ENCODE measurements at regions not wholly inside any gene's neighbourhood (a gene's known extent, or its start where the extent isn't known, plus 50 kb on each side); places are given as distances from the start of the nearest gene placed in this dataset.
"Not testable (repeated sequence)": the region's sequence is repeated elsewhere in the genome, so short reads cannot be mapped to it uniquely, and the experiment has no call there.

- no peaks in the 10 kb centered on the region for H3K27me3 ChIP-seq (replicated peaks in 1 of 4; ENCODE audit: control extremely low read depth in 1 of 4, control insufficient read depth in 3 of 4, insufficient read depth in 4 of 4, low read length in 3 of 4)
- H3K9me3 Mint-ChIP-seq (ENCODE audit: insufficient read depth) = peaks cover 50% of the 10 kb centered on the region
- no peaks in the 10 kb centered on the region for H4K20me1 ChIP-seq (ENCODE audit: control insufficient read depth, insufficient read depth, low read length, poor library complexity, severe bottlenecking)
- H3K4me1 ChIP-seq (ENCODE audit: control insufficient read depth in 2 of 2, insufficient read depth in 2 of 2, low read length in 2 of 2) = no peaks in the 10 kb centered on the region
- intact Hi-C loops (cut with micrococcal nuclease) = no loop called here
- no peak overlapping the region for H3K4me3 ChIP-seq (ENCODE audit: control extremely low read depth in 1 of 5, extremely low read depth in 1 of 5, insufficient read depth in 1 of 5, low read depth in 2 of 5, low read length in 4 of 5)
- no peak for DNase-seq
- no peaks in the 10 kb centered on the region for H3K27me3 Mint-ChIP-seq
- no peak overlapping the region for H3K4me3 Mint-ChIP-seq
- H3K4me2 ChIP-seq (replicated peaks; ENCODE audit: low read depth, low read length, poor library complexity, severe bottlenecking) = no peak overlapping the region
- ChIA-PET POLR2A (no interaction called here), CTCF (no interaction called here)
- no peaks in the 10 kb centered on the region for H3K36me3 ChIP-seq (replicated peaks in 1 of 2; ENCODE audit: control extremely low read depth in 1 of 2, control insufficient read depth in 1 of 2, extremely low read depth in 1 of 2, insufficient read depth in 2 of 2, low read length in 1 of 2)
- H3K27ac Mint-ChIP-seq = no peak overlapping the region
- 83% methylated on average over 10 of the region's 10 CpGs for WGBS (ENCODE audit: insufficient coverage)
- TF ChIP-seq, protein P1, sequence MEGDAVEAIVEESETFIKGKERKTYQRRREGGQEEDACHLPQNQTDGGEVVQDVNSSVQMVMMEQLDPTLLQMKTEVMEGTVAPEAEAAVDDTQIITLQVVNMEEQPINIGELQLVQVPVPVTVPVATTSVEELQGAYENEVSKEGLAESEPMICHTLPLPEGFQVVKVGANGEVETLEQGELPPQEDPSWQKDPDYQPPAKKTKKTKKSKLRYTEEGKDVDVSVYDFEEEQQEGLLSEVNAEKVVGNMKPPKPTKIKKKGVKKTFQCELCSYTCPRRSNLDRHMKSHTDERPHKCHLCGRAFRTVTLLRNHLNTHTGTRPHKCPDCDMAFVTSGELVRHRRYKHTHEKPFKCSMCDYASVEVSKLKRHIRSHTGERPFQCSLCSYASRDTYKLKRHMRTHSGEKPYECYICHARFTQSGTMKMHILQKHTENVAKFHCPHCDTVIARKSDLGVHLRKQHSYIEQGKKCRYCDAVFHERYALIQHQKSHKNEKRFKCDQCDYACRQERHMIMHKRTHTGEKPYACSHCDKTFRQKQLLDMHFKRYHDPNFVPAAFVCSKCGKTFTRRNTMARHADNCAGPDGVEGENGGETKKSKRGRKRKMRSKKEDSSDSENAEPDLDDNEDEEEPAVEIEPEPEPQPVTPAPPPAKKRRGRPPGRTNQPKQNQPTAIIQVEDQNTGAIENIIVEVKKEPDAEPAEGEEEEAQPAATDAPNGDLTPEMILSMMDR (IDR thresholded peaks at IDR 0.05) = no peak
- no peak for TF ChIP-seq EZH2 (IDR thresholded peaks at IDR 0.05; ENCODE audit: borderline replicate concordance, insufficient read depth, low read depth, low read length, poor library complexity, severe bottlenecking)
- H3K4me1 Mint-ChIP-seq = no peaks in the 10 kb centered on the region
- H2AFZ ChIP-seq (ENCODE audit: insufficient read depth, low read depth, low read length, poor library complexity, severe bottlenecking) = no peak overlapping the region
- no peak overlapping the region for H3K27ac ChIP-seq (ENCODE audit: low read length in 2 of 2)
- H3K79me2 ChIP-seq (ENCODE audit: control insufficient read depth, insufficient read depth, low read length) = no peaks in the 10 kb centered on the region
- no peak overlapping the region for H3K9ac ChIP-seq (ENCODE audit: low read length)
- H3K9me3 ChIP-seq (ENCODE audit: control extremely low read depth in 1 of 3, control insufficient read depth in 2 of 3, insufficient read depth in 1 of 3, low read length in 2 of 3) = peaks cover 21 to 95% (median 65%) of the 10 kb centered on the region in 3 donors
- no peak for ATAC-seq (ENCODE audit: low read depth)
These were observed 334.0 kb downstream of the ZNF33B start for GRCh38 chr10:42304341-42304740.

DNA sequence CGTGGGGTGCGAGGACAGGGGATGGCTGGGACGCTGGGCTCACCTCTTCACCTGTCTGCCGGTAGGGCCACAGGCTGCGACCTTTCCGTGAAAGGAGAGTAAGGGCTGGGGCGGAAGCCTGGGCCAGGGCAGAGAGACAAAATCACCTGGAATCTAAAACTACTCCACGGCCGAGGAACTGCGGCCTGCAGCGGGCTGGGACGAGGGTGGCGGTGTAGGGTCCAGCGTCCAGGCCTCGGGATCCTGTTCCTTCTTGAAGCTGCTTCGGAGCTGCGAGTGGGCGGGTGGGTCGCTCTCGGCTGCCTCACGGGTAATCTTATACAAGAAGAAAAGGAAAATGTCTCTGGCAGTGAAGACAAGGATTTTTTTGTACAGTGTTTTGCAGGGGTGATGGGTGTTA, 356.5 kb downstream of the ZNF33B start:
- H2AFZ ChIP-seq (ENCODE audit: insufficient read depth, low read depth, low read length, poor library complexity, severe bottlenecking); H3K36me3 ChIP-seq (replicated peaks in 1 of 2; ENCODE audit: control extremely low read depth in 1 of 2, control insufficient read depth in 1 of 2, extremely low read depth in 1 of 2, insufficient read depth in 2 of 2, low read length in 1 of 2); CTCF ChIA-PET; H3K4me1 Mint-ChIP-seq; H3K27ac Mint-ChIP-seq; H3K9ac ChIP-seq (ENCODE audit: low read length); H3K4me2 ChIP-seq (replicated peaks; ENCODE audit: low read depth, low read length, poor library complexity, severe bottlenecking); H3K4me3 ChIP-seq (ENCODE audit: control extremely low read depth in 1 of 5, extremely low read depth in 1 of 5, insufficient read depth in 1 of 5, low read depth in 2 of 5, low read length in 4 of 5); ATAC-seq (ENCODE audit: low read depth); H3K4me1 ChIP-seq (ENCODE audit: control insufficient read depth in 2 of 2, insufficient read depth in 2 of 2, low read length in 2 of 2); H3K9me3 Mint-ChIP-seq (ENCODE audit: insufficient read depth); DNase-seq; H3K27me3 ChIP-seq (replicated peaks in 1 of 4; ENCODE audit: control extremely low read depth in 1 of 4, control insufficient read depth in 3 of 4, insufficient read depth in 4 of 4, low read length in 3 of 4); H3K27ac ChIP-seq (ENCODE audit: low read length in 2 of 2); intact Hi-C loops (cut with micrococcal nuclease); POLR2A ChIA-PET; H3K9me3 ChIP-seq (ENCODE audit: control extremely low read depth in 1 of 3, control insufficient read depth in 2 of 3, insufficient read depth in 1 of 3, low read length in 2 of 3); H4K20me1 ChIP-seq (ENCODE audit: control insufficient read depth, insufficient read depth, low read length, poor library complexity, severe bottlenecking); H3K27me3 Mint-ChIP-seq; H3K4me3 Mint-ChIP-seq; H3K79me2 ChIP-seq (ENCODE audit: control insufficient read depth, insufficient read depth, low read length): not testable (repeated sequence)
- WGBS (ENCODE audit: insufficient coverage) = 89% methylated on average over 18 of the region's 21 CpGs

- H3K4me1 Mint-ChIP-seq; H3K9me3 Mint-ChIP-seq (ENCODE audit: insufficient read depth); CTCF ChIA-PET: not testable (repeated sequence)
These were observed 368.6 kb downstream of the ZNF33B start for GRCh38 chr10:42269788-42270187.

More at GRCh38 chr10:42269788-42270187, 368.6 kb downstream of the ZNF33B start:
- H3K27me3 ChIP-seq (replicated peaks in 1 of 4; ENCODE audit: control extremely low read depth in 1 of 4, control insufficient read depth in 3 of 4, insufficient read depth in 4 of 4, low read length in 3 of 4); intact Hi-C loops (cut with micrococcal nuclease); H3K9me3 ChIP-seq (ENCODE audit: control extremely low read depth in 1 of 3, control insufficient read depth in 2 of 3, insufficient read depth in 1 of 3, low read length in 2 of 3); H4K20me1 ChIP-seq (ENCODE audit: control insufficient read depth, insufficient read depth, low read length, poor library complexity, severe bottlenecking); DNase-seq; H3K79me2 ChIP-seq (ENCODE audit: control insufficient read depth, insufficient read depth, low read length); H3K9ac ChIP-seq (ENCODE audit: low read length); H3K4me1 ChIP-seq (ENCODE audit: control insufficient read depth in 2 of 2, insufficient read depth in 2 of 2, low read length in 2 of 2); H3K4me3 Mint-ChIP-seq; H2AFZ ChIP-seq (ENCODE audit: insufficient read depth, low read depth, low read length, poor library complexity, severe bottlenecking); H3K4me2 ChIP-seq (replicated peaks; ENCODE audit: low read depth, low read length, poor library complexity, severe bottlenecking); H3K4me3 ChIP-seq (ENCODE audit: control extremely low read depth in 1 of 5, extremely low read depth in 1 of 5, insufficient read depth in 1 of 5, low read depth in 2 of 5, low read length in 4 of 5); H3K36me3 ChIP-seq (replicated peaks in 1 of 2; ENCODE audit: control extremely low read depth in 1 of 2, control insufficient read depth in 1 of 2, extremely low read depth in 1 of 2, insufficient read depth in 2 of 2, low read length in 1 of 2); POLR2A ChIA-PET; H3K27ac ChIP-seq (ENCODE audit: low read length in 2 of 2); ATAC-seq (ENCODE audit: low read depth); H3K27ac Mint-ChIP-seq; H3K27me3 Mint-ChIP-seq: not testable (repeated sequence)
- no CpG with 5 or more reads among the region's 4 CpGs for WGBS (ENCODE audit: insufficient coverage)

Measured in B cell (primary cell).